ENCODE measurements at regions not wholly inside any gene's neighbourhood (a gene's known extent, or its start where the extent isn't known, plus 50 kb on each side); places are given as distances from the start of the nearest gene placed in this dataset.

DNA sequence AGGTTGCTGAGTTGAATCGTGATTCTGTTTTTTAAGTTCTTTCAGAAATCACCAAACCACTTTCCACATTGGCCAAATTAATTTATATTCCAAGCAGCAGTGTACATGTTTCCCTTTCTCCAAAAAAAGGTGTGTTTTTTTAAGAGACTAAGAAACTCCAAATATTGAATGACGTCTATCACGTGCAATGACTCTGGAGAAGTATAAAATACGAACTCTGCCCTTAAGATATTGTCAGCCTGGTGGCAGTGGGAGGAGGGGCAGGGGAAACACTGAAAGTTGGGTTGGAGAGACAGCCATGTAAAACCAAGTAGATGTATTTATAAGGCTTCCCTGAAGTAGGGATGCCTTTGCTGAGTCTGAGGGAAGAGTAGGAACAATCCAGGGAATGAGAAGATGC lies 50.1 kb upstream of the DHRS4 start:
- no peak for DNase-seq

Measured in NCI-H2171 (cell line).